ENCODE measurements at regions not wholly inside any gene's neighbourhood (a gene's known extent, or its start where the extent isn't known, plus 50 kb on each side); places are given as distances from the start of the nearest gene placed in this dataset.

- Histone ChIP-seq H3K36me3 (ENCODE audit: insufficient read depth, low read length) (no peaks in the 10 kb centered on the region), H3K9me3 (ENCODE audit: control insufficient read depth, insufficient read depth, low read length) (peaks cover 8% of the 10 kb centered on the region), H3K4me1 (ENCODE audit: insufficient read depth, low read length) (peaks cover 12% of the 10 kb centered on the region), H3K9ac (ENCODE audit: low read depth, low read length) (no peak overlapping the region)
These were observed 200.5 kb upstream of the PCSK2 start for GRCh38 chr20:17026346-17026745.

DNA sequence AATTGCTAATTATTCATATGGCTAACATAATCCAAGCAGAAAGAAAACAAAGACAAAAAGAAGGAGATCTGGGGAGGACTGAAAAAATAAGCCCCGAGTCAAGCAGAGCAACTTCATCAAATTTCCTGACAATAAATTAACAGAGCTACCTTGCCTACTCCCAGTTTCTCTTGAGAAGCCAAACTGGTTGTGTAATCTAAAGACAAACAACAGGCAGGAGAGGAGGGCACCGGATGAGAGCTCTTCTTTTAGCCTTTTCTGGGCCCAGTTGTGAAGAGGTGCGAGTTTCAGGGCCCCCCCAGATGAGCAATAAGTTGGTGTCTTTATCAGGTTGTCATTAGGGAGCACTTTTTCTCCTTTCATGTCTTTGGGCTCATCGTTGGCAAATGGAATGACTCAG is 197.1 kb upstream of the PCSK2 start:
- H3K4me1 ChIP-seq (ENCODE audit: insufficient read depth, low read length): peaks cover 9% of the 10 kb centered on the region
- no peak overlapping the region for H3K9ac ChIP-seq (ENCODE audit: low read depth, low read length)
- H3K9me3 ChIP-seq (ENCODE audit: control insufficient read depth, insufficient read depth, low read length): peaks cover 8% of the 10 kb centered on the region
- no peaks in the 10 kb centered on the region for H3K36me3 ChIP-seq (ENCODE audit: insufficient read depth, low read length)

GRCh38 chr20:17036541-17036940 is 190.3 kb upstream of the PCSK2 start:
- Histone ChIP-seq H3K4me1 (ENCODE audit: insufficient read depth, low read length) (no peaks in the 10 kb centered on the region), H3K36me3 (ENCODE audit: insufficient read depth, low read length) (no peaks in the 10 kb centered on the region), H3K9ac (ENCODE audit: low read depth, low read length) (no peak overlapping the region), H3K9me3 (ENCODE audit: control insufficient read depth, insufficient read depth, low read length) (no peaks in the 10 kb centered on the region)

DNA sequence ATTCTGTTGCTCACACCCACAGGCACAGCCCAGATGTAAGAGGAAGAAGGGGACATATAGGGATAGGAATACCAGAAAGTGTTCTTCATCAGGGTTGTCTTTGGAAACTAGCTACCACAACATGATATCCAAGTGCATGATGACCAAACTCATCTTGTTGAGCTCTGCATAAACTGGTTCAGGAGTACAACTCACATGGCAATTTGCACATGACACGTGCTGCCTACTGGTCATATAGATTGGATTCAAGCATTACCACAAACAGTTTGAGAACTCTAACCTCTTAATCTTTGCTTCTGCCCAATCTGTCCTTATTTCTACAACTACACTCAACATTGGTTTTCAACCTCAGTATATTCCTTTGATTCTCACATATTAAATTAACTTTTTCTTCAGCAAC is 184.7 kb upstream of the PCSK2 start:
- Histone ChIP-seq H3K36me3 (ENCODE audit: insufficient read depth, low read length) (no peaks in the 10 kb centered on the region), H3K4me1 (ENCODE audit: insufficient read depth, low read length) (no peaks in the 10 kb centered on the region), H3K9me3 (ENCODE audit: control insufficient read depth, insufficient read depth, low read length) (no peaks in the 10 kb centered on the region), H3K9ac (ENCODE audit: low read depth, low read length) (no peak overlapping the region)

DNA sequence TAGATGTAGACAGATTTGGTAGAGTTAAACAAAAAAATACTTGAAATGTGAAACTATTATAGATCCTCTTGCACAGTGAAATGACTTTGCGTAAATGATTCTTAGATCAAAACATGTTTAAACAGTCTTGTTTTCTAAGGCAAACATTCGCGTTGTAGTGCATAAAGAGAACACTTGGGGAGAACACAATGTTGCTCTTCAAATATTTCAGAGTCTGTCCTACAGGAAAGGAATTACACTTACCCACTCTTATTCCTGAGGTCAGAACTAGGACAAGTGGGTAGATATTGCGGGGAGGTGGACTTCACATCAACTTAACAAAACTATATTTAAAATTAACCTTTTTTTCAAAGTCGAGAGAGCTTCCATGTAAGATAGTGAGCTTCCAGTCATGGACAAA is 183.5 kb upstream of the PCSK2 start:
- no peak overlapping the region for H3K9ac ChIP-seq (ENCODE audit: low read depth, low read length)
- no peaks in the 10 kb centered on the region for H3K36me3 ChIP-seq (ENCODE audit: insufficient read depth, low read length)
- H3K4me1 ChIP-seq (ENCODE audit: insufficient read depth, low read length): no peaks in the 10 kb centered on the region

DNA sequence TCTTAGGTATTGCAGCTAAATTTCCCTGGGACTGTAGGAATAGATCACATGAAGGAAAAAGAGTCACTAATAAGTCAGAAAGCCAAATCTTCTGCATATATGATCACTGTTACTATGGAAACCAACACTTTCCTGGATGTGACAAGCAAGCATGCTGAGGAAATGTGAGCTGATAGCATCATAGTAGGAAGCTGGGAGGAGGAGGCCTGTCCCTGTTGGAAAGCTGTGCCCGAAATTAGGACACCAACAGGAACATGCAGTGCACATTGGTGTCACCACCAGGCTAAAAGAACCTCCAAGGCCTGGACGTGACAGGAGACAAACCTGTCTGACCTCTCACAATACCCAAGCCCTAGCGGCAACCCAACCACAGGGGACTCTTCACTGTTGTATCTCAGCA is 181.9 kb upstream of the PCSK2 start:
- H3K4me1 ChIP-seq (ENCODE audit: insufficient read depth, low read length): no peaks in the 10 kb centered on the region
- H3K9ac ChIP-seq (ENCODE audit: low read depth, low read length): no peak overlapping the region

More for the DNA sequence above, 183.5 kb upstream of the PCSK2 start:
- no peaks in the 10 kb centered on the region for H3K9me3 ChIP-seq (ENCODE audit: control insufficient read depth, insufficient read depth, low read length)

GRCh38 chr20:17059465-17059864 is 167.4 kb upstream of the PCSK2 start:
- Histone ChIP-seq H3K9me3 (ENCODE audit: control insufficient read depth, insufficient read depth, low read length) (no peaks in the 10 kb centered on the region; the same call in 1 of the 2 replicates), H3K36me3 (ENCODE audit: insufficient read depth, low read length) (no peaks in the 10 kb centered on the region), H3K9ac (ENCODE audit: low read depth, low read length) (no peak overlapping the region), H3K4me1 (ENCODE audit: insufficient read depth, low read length) (no peaks in the 10 kb centered on the region)

More for the DNA sequence above, 181.9 kb upstream of the PCSK2 start:
- no peaks in the 10 kb centered on the region for H3K9me3 ChIP-seq (ENCODE audit: control insufficient read depth, insufficient read depth, low read length)
- no peaks in the 10 kb centered on the region for H3K36me3 ChIP-seq (ENCODE audit: insufficient read depth, low read length)

GRCh38 chr20:17061715-17062114 is 165.1 kb upstream of the PCSK2 start:
- Histone ChIP-seq H3K9me3 (ENCODE audit: control insufficient read depth, insufficient read depth, low read length) (no peaks in the 10 kb centered on the region; the same call in 1 of the 2 replicates), H3K4me1 (ENCODE audit: insufficient read depth, low read length) (peaks cover 2% of the 10 kb centered on the region; the same call in 1 of the 2 replicates), H3K9ac (ENCODE audit: low read depth, low read length) (no peak overlapping the region), H3K36me3 (ENCODE audit: insufficient read depth, low read length) (no peaks in the 10 kb centered on the region)

- no peak overlapping the region for H3K9ac ChIP-seq (ENCODE audit: low read depth, low read length)
- H3K36me3 ChIP-seq (ENCODE audit: insufficient read depth, low read length): no peaks in the 10 kb centered on the region
- H3K4me1 ChIP-seq (ENCODE audit: insufficient read depth, low read length): peaks cover 7% of the 10 kb centered on the region; the same call in 1 of the 2 replicates
- H3K9me3 ChIP-seq (ENCODE audit: control insufficient read depth, insufficient read depth, low read length): no peaks in the 10 kb centered on the region; the same call in 1 of the 2 replicates
These were observed 164.1 kb upstream of the PCSK2 start for GRCh38 chr20:17062712-17063111.

- Histone ChIP-seq H3K4me1 (ENCODE audit: insufficient read depth, low read length) (peaks cover 7% of the 10 kb centered on the region; the same call in 1 of the 2 replicates), H3K9me3 (ENCODE audit: control insufficient read depth, insufficient read depth, low read length) (no peaks in the 10 kb centered on the region), H3K36me3 (ENCODE audit: insufficient read depth, low read length) (no peaks in the 10 kb centered on the region), H3K9ac (ENCODE audit: low read depth, low read length) (no peak overlapping the region)
These were observed 159.9 kb upstream of the PCSK2 start for GRCh38 chr20:17066902-17067301.

GRCh38 chr20:17068084-17068711 is 158.6 kb upstream of the PCSK2 start:
- Histone ChIP-seq H3K9ac (ENCODE audit: low read depth, low read length) (no peak overlapping the region), H3K36me3 (ENCODE audit: insufficient read depth, low read length) (no peaks in the 10 kb centered on the region), H3K4me1 (ENCODE audit: insufficient read depth, low read length) (peaks cover 7% of the 10 kb centered on the region; the same call in 1 of the 2 replicates), H3K9me3 (ENCODE audit: control insufficient read depth, insufficient read depth, low read length) (no peaks in the 10 kb centered on the region)

DNA sequence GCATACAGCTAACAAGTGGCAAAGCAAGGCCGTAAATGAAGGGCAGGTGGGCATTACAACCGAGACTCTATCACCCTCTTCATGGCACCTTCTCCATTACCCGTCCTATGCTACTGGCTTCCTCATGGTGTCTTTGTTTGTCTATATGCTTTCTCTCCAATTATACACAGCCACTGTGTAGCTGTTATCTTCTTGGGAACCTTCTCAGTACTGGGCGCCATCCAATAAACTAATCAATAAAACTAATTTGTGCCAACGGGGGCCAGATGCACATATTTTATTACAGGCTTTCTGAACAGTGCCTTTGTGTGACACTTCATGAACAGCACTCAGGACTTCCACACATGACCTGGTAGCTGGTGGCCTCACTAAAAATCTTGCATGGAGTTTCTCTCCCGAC is 149.8 kb upstream of the PCSK2 start:
- no peaks in the 10 kb centered on the region; the same call in 1 of the 2 replicates for H3K36me3 ChIP-seq (ENCODE audit: insufficient read depth, low read length)
- no peak overlapping the region for H3K9ac ChIP-seq (ENCODE audit: low read depth, low read length)
- H3K9me3 ChIP-seq (ENCODE audit: control insufficient read depth, insufficient read depth, low read length): no peaks in the 10 kb centered on the region
- H3K4me1 ChIP-seq (ENCODE audit: insufficient read depth, low read length): no peaks in the 10 kb centered on the region

DNA sequence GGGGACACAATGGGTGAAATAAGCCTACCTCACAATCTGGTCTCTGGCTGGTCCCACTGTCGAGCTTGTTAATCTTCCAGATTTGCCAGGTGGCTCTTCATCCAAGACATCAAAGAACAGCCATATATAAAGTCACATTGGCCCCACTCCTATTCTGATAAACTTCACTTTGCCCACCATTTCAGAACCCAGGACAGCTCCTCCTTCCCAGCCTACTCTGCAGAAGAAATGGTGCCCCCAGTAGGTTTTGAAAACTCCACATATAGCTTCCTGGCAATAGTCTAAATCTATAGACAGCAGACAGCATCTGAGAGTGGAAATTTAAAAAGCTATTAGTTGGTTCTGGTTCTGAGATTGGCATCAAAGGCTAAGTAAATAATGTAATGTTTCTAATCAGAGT is 143.1 kb upstream of the PCSK2 start:
- Histone ChIP-seq H3K36me3 (ENCODE audit: insufficient read depth, low read length) (no peaks in the 10 kb centered on the region; the same call in 1 of the 2 replicates), H3K4me1 (ENCODE audit: insufficient read depth, low read length) (no peaks in the 10 kb centered on the region), H3K9me3 (ENCODE audit: control insufficient read depth, insufficient read depth, low read length) (no peaks in the 10 kb centered on the region), H3K9ac (ENCODE audit: low read depth, low read length) (no peak overlapping the region)

GRCh38 chr20:17084909-17085308 is 141.9 kb upstream of the PCSK2 start:
- no peaks in the 10 kb centered on the region for H3K9me3 ChIP-seq (ENCODE audit: control insufficient read depth, insufficient read depth, low read length)
- H3K4me1 ChIP-seq (ENCODE audit: insufficient read depth, low read length): no peaks in the 10 kb centered on the region
- H3K9ac ChIP-seq (ENCODE audit: low read depth, low read length): no peak overlapping the region
- H3K36me3 ChIP-seq (ENCODE audit: insufficient read depth, low read length): no peaks in the 10 kb centered on the region

GRCh38 chr20:17093782-17094181 is 133.1 kb upstream of the PCSK2 start:
- no peak overlapping the region for H3K9ac ChIP-seq (ENCODE audit: low read depth, low read length)
- no peaks in the 10 kb centered on the region for H3K9me3 ChIP-seq (ENCODE audit: control insufficient read depth, insufficient read depth, low read length)
- H3K4me1 ChIP-seq (ENCODE audit: insufficient read depth, low read length): no peaks in the 10 kb centered on the region
- H3K36me3 ChIP-seq (ENCODE audit: insufficient read depth, low read length): no peaks in the 10 kb centered on the region

All from ES-I3 (cell line).